HCT116 (cell line): ENCODE measurements at regions not wholly inside any gene's neighbourhood (a gene's known extent, or its start where the extent isn't known, plus 50 kb on each side); places are given as distances from the start of the nearest gene placed in this dataset.

Source experiments
- ATAC-seq: fragments of 200-7000 bp; cut with Tn5 transposase; 2 replicates; pipeline ENCODE4 v1.9.1; 2020; ENCODE audit warnings: mild to moderate bottlenecking, moderate library complexity
- BruUV-seq: library from RNA; stranded (reverse); fragments of 400-500 nt; replicated peaks from 2 replicates; lab custom pipeline; 2021; lab: Mats Ljungman, UMichigan
- CTCF ChIA-PET: fragments of 300-600 bp; sonication (Branson Sonifier 250); formaldehyde crosslinking; loops from one replicate; lab custom pipeline; 2021; ENCODE audit warnings: antibody characterized with exemption; lab: Charles Lee
- POLR2A ChIA-PET: fragments of 300-600, 350-600 bp; sonication (Branson Sonifier 250); formaldehyde crosslinking; loops from one replicate; lab custom pipeline; 2021; ENCODE audit warnings: antibody characterized with exemption; lab: Charles Lee
- RAD21 ChIA-PET, 2 experiments: fragments of 300-600 bp; sonication (Branson Sonifier 250); formaldehyde crosslinking; loops; one replicate each; lab custom pipeline; 2023; ENCODE audit warnings: low total read pairs in 2 of 2; ENCODE audit not compliant: uncharacterized antibody in 2 of 2, unreplicated experiment in 2 of 2, low non-redundant PET in 1 of 2; lab: Charles Lee
- DNase-seq: peaks from one replicate; pipeline ENCODE4 v3.0.0-alpha.2; 2010; ENCODE audit warnings: low read depth, low spot score
- H2AFZ ChIP-seq: fragments of 200-600 bp; shearing (Covaris generic), sonication (generic); 2 replicates; pipeline ENCODE4 v1.6.1; 2017; ENCODE audit warnings: low read depth, mixed run types, mixed read lengths, antibody characterized with exemption, low read length; ENCODE audit not compliant: poor library complexity, severe bottlenecking
- H3K27ac ChIP-seq: 2 replicates; pipeline ENCODE4 v1.5.1; 2012; ENCODE audit warnings: low read depth, low read length
- H3K27me3 ChIP-seq: fragments of 200-600 bp; sonication (generic); 2 replicates; pipeline ENCODE4 v1.6.1; 2016; ENCODE audit warnings: mixed run types, low read length, mixed read lengths; ENCODE audit not compliant: insufficient read depth
- H3K36me3 ChIP-seq, 2 experiments: fragments of 200-500 bp in 1 of 2; fragments of 200-600 bp in 1 of 2; sonication (Bioruptor generic) in 1 of 2; sonication (generic) in 1 of 2; 2 replicates each; pipeline versions ENCODE4 v1.5.1 to v1.6.1; 2014 to 2016; ENCODE audit warnings: low read length in 2 of 2, inconsistent platforms in 1 of 2, mixed read lengths in 1 of 2, mixed run types in 1 of 2; ENCODE audit not compliant: insufficient read depth in 2 of 2, control insufficient read depth in 1 of 2
- H3K4me1 ChIP-seq, 2 experiments: fragments of 200-600 bp in 1 of 2; sonication (generic) in 1 of 2; 2 replicates each; pipeline versions ENCODE4 v1.5.1 to v1.6.1; 2012 to 2017; ENCODE audit warnings: low read length in 2 of 2, inconsistent platforms in 1 of 2, mild to moderate bottlenecking in 1 of 2, mixed read lengths in 1 of 2, mixed run types in 1 of 2, moderate library complexity in 1 of 2; ENCODE audit not compliant: insufficient read depth in 2 of 2, control insufficient read depth in 1 of 2
- H3K4me2 ChIP-seq: fragments of 200-600 bp; sonication (generic); 2 replicates; pipeline ENCODE4 v1.6.1; 2017; ENCODE audit warnings: mixed run types, low read length, mixed read lengths
- H3K4me3 ChIP-seq, 2 experiments: fragments of 200-600 bp in 1 of 2; sonication (generic) in 1 of 2; replicated peaks in 1 of 2; 2 replicates each; pipeline ENCODE4 v1.5.1; 2011 to 2016; ENCODE audit warnings: low read length in 2 of 2, control low read depth in 1 of 2, low read depth in 1 of 2, mild to moderate bottlenecking in 1 of 2, mixed read lengths in 1 of 2, mixed run types in 1 of 2
- H3K79me2 ChIP-seq: fragments of 200-600 bp; sonication (generic); 2 replicates; pipeline ENCODE4 v1.6.1; 2017; ENCODE audit warnings: mild to moderate bottlenecking, mixed run types, low read length, moderate library complexity, mixed read lengths; ENCODE audit not compliant: insufficient read depth
- H3K9ac ChIP-seq: fragments of 200-600 bp; sonication (generic); 2 replicates; pipeline ENCODE4 v1.6.1; 2016; ENCODE audit warnings: low read length, mixed read lengths
- H3K9me2 ChIP-seq: fragments of 200-600 bp; sonication (generic), shearing (Covaris generic); 2 replicates; pipeline ENCODE4 v1.6.1; 2017; ENCODE audit warnings: mixed run types, mild to moderate bottlenecking, moderate library complexity; ENCODE audit not compliant: insufficient read depth
- H3K9me3 ChIP-seq, 2 experiments: fragments of 200-500 bp in 1 of 2; fragments of 200-600 bp in 1 of 2; sonication (Bioruptor generic) in 1 of 2; sonication (generic) in 1 of 2; 2 replicates each; pipeline ENCODE4 v1.6.1; 2014 to 2017; ENCODE audit warnings: low read length in 2 of 2, mixed read lengths in 2 of 2, inconsistent platforms in 1 of 2, low read depth in 1 of 2, mild to moderate bottlenecking in 1 of 2, mixed run types in 1 of 2, moderate library complexity in 1 of 2; ENCODE audit not compliant: control insufficient read depth in 1 of 2, insufficient read depth in 1 of 2
- H4K20me1 ChIP-seq: fragments of 200-600 bp; sonication (generic), shearing (Covaris generic); 2 replicates; pipeline ENCODE4 v1.6.1; 2017; ENCODE audit warnings: mixed run types, mild to moderate bottlenecking, moderate library complexity; ENCODE audit not compliant: insufficient read depth
- EGR1 ChIP-seq: IDR thresholded peaks from 2 replicates; pipeline ENCODE4 v1.6.1; 2012; ENCODE audit warnings: low read depth
- ELF1 ChIP-seq: IDR thresholded peaks from 2 replicates; pipeline ENCODE4 v1.6.1; 2012; ENCODE audit warnings: low read depth, borderline replicate concordance
- POLR2A ChIP-seq: IDR thresholded peaks from 2 replicates; pipeline ENCODE4 v1.7.0; 2011; ENCODE audit warnings: borderline replicate concordance; ENCODE audit not compliant: insufficient read depth, insufficient read length; ENCODE audit errors: extremely low read depth
- POLR2AphosphoS5 ChIP-seq: IDR thresholded peaks from 2 replicates; pipeline ENCODE4 v1.6.1; 2011; ENCODE audit warnings: mild to moderate bottlenecking, low read depth, low read length, moderate library complexity
- REST ChIP-seq: IDR thresholded peaks from 2 replicates; pipeline ENCODE4 v1.6.1; 2012; ENCODE audit warnings: low read depth
- SIN3A ChIP-seq: IDR thresholded peaks from 2 replicates; pipeline ENCODE4 v1.6.1; 2012; ENCODE audit warnings: low read depth
- SP1 ChIP-seq: IDR thresholded peaks from 2 replicates; pipeline ENCODE4 v1.6.1; 2012; ENCODE audit warnings: low read depth
- TCF7L2 ChIP-seq: IDR thresholded peaks from 2 replicates; pipeline ENCODE4 v1.7.0; 2011; ENCODE audit warnings: borderline replicate concordance, inconsistent platforms; ENCODE audit not compliant: insufficient read depth, insufficient read length; ENCODE audit errors: extremely low read depth
- YY1 ChIP-seq: IDR thresholded peaks from 2 replicates; pipeline ENCODE4 v1.6.1; 2011; ENCODE audit warnings: low read length, low read depth, moderate library complexity, mild to moderate bottlenecking; ENCODE audit not compliant: insufficient replicate concordance; ENCODE audit errors: extremely low read depth
- ZBTB33 ChIP-seq: IDR thresholded peaks from 2 replicates; pipeline ENCODE4 v1.6.1; 2011; ENCODE audit warnings: mild to moderate bottlenecking, low read length, moderate library complexity; ENCODE audit not compliant: insufficient replicate concordance; ENCODE audit errors: extremely low read depth
- ZFX ChIP-seq: fragments of 450-650 bp; IDR thresholded peaks from 2 replicates; pipeline ENCODE4 v1.6.1; 2017
- intact Hi-C: fragments of 100-400 bp; cut with micrococcal nuclease; formaldehyde crosslinking; loops from 2 replicates; pipeline ENCODE4 v1.10.0; 2022

- H2AFZ ChIP-seq: no peak overlapping the region
- no peaks in the 10 kb centered on the region for H3K4me1 ChIP-seq
- H3K36me3 ChIP-seq: no peaks in the 10 kb centered on the region
- POLR2A ChIA-PET: no interaction called here
- no peak overlapping the region for H3K4me2 ChIP-seq
- H3K9me3 ChIP-seq: peaks cover 0 to 9% of the 10 kb centered on the region in 2 experiments; a peak in 2 of 4 replicates
- CTCF ChIA-PET: no interaction called here
- RAD21 ChIA-PET: no interaction called here
- no peaks in the 10 kb centered on the region for H3K27me3 ChIP-seq
- intact Hi-C loops: no loop called here
- H3K27ac ChIP-seq: no peak overlapping the region
- BruUV-seq: no TSS peak
- no peak overlapping the region for H3K9ac ChIP-seq
- TF ChIP-seq ELF1 (no peak), REST (no peak), ZFX (no peak), SIN3A (no peak), POLR2AphosphoS5 (no peak), EGR1 (no peak), TCF7L2 (no peak), SP1 (no peak), YY1 (no peak), POLR2A (no peak), ZBTB33 (no peak)
- TF ChIP-seq, all 23 proteins: peak for 0
- H3K4me3 ChIP-seq: no peak overlapping the region
- H4K20me1 ChIP-seq: no peaks in the 10 kb centered on the region
- no peak for DNase-seq
- ATAC-seq: no peak
- no peaks in the 10 kb centered on the region for H3K79me2 ChIP-seq
- no peaks in the 10 kb centered on the region for H3K9me2 ChIP-seq
These were observed 928.7 kb upstream of the ADGRB3 start for GRCh38 chr6:67706388-67706787.
